ENCODE measurements at regions not wholly inside any gene's neighbourhood (a gene's known extent, or its start where the extent isn't known, plus 50 kb on each side); places are given as distances from the start of the nearest gene placed in this dataset.
"Not testable (repeated sequence)": the region's sequence is repeated elsewhere in the genome, so short reads cannot be mapped to it uniquely, and the experiment has no call there.

DNA sequence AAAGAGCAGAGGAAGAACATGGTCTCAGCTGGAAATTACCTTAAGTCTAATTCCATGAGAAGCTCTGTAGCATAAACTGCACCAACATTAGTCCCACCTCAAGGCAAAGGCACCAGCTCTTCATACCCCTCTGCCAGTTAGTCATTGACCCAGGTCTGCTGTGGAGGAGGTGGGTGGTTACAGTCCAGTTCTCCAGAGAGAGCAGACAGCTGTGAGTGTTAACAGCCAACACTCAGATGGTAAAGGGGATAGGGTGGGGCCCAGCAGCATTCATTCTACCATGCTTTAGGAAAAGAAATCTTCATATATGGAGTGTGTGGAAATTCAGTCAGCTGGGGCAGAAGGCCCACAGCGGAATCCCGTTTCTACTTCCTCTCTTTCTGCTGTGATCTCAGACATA, 159.7 kb upstream of the FBXO11 start:
- Histone ChIP-seq H3K4me3 (ENCODE audit: low read length) (no peak overlapping the region), H3K27me3 (ENCODE audit: insufficient read depth, low read length) (no peaks in the 10 kb centered on the region), H3K9me3 (ENCODE audit: low read depth, low read length) (no peaks in the 10 kb centered on the region), H3K4me1 (ENCODE audit: insufficient read depth, low read length) (no peaks in the 10 kb centered on the region)

DNA sequence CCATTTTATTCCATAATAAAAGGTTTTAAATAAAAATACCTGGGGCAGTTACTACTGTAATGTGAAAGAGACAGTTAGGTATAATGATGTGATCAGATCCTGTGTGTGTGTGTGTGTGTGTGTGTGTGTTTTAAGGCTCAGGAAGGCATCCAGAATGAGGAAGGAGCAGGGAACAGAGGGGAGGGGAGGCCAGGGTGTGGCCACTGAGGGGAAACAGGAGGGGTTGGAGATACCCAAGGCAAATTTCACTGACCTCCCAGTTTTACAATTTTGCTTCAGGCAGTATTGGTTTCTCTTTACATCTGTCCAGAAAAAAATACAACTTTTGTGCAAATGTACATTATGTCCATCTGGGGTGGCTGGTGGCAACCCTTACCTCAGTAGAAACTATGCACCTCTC, 163.5 kb upstream of the FBXO11 start:
- H3K9me3 ChIP-seq (ENCODE audit: low read depth, low read length), result no peaks in the 10 kb centered on the region
- H3K4me1 ChIP-seq (ENCODE audit: insufficient read depth, low read length), result no peaks in the 10 kb centered on the region
- no peaks in the 10 kb centered on the region for H3K27me3 ChIP-seq (ENCODE audit: insufficient read depth, low read length)
- H3K4me3 ChIP-seq (ENCODE audit: low read length), result no peak overlapping the region

DNA sequence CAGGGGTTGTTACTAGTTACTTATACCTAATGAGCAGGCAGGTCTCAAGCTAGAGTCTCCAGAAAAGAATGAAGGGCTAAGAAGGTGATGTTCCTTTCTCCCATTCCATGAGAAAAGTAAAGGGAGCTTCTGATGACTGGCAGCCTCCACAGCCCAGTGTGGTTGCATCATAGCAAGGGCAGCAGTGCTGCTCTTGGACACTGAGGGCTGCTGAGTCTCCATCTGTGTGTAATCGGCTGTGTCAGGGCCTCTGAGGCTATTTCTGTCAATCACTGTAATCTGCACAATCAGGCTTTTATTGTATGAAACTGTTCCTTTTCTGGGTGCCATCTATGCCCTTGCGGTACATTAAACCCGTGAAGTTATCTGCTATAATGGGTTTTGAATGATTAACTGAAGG, 164.1 kb upstream of the FBXO11 start:
- Histone ChIP-seq H3K4me3 (ENCODE audit: low read length) (no peak overlapping the region), H3K27me3 (ENCODE audit: insufficient read depth, low read length) (no peaks in the 10 kb centered on the region), H3K4me1 (ENCODE audit: insufficient read depth, low read length) (no peaks in the 10 kb centered on the region), H3K9me3 (ENCODE audit: low read depth, low read length) (no peaks in the 10 kb centered on the region)

DNA sequence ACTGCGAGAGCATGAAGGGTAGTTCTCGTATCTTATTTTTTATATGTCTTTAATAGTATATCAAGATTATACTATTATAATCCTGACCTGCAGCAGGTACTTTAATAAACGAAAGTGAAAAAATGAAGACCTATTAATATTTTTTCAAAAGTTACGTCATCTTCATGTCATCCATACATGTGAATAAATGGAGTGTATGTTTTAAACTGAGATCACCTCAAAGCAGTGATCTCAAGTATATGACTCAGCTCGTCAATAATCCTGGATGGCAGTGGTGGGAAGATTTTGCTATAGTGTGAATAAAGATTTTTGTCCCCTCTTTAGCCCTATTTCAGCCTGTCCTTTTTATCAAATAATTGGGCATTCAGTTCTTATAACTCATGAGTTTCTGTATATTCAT, 166.3 kb upstream of the FBXO11 start:
- no peaks in the 10 kb centered on the region for H3K9me3 ChIP-seq (ENCODE audit: low read depth, low read length)
- no peak overlapping the region for H3K4me3 ChIP-seq (ENCODE audit: low read length)
- no peaks in the 10 kb centered on the region for H3K27me3 ChIP-seq (ENCODE audit: insufficient read depth, low read length)
- H3K4me1 ChIP-seq (ENCODE audit: insufficient read depth, low read length), result no peaks in the 10 kb centered on the region

DNA sequence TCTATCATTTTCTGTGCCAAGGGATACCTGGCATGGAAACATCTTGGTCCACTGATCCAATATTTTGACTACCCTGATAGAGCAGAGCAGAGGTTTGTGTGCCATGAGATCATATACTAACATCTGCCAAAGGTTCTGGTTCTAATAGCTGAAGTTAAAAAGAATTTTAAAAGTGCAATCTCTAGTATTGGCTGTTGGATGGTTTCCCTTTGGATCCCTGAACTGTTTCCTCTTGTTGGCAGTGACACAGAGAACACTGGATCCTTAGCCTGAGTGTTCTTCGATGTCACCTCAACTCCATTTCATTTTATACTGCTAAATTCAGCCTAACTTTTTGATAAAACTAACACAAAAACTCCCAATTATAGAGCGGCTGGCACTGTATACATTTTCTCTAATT, 169.3 kb upstream of the FBXO11 start:
- H3K27me3 ChIP-seq (ENCODE audit: insufficient read depth, low read length), result no peaks in the 10 kb centered on the region
- no peak overlapping the region for H3K4me3 ChIP-seq (ENCODE audit: low read length)
- H3K9me3 ChIP-seq (ENCODE audit: low read depth, low read length), result no peaks in the 10 kb centered on the region
- H3K4me1 ChIP-seq (ENCODE audit: insufficient read depth, low read length), result peaks cover 11% of the 10 kb centered on the region

DNA sequence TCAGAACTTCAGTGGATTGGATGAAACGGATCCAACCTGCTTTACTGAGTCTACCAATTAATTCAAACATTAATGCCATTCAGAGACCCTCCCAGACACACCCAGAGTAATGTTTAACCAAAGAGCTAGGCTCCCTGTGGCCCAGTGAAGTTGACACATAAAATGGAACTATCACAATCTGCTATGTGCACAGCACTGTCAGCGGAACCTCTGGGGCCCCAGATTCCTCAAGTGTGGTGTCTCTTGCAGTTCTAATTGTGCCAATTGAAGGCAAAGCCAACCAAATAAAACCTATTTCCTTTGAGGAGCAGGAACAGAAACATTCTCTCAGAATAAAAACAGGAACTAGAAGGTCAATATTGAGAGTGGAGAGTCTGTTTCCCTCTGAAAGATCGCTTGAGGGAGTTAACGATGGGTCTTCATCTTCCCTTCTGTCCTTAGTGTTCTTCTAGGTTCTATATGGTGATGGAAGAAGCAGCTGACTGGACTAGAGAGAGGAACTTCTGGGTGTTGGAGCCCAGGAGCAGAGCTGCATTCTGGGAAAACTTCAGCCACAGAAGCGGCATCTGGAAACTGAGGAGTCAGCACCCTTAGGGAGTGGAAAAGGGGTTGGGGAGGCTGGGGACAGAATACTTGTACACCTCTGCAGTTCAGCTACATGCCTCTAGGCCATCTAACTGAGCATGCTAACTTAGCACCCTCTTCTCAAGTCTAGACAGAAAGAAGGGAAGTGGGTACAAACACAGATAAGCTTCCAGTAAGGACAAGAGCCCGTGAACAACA, 174.4 kb upstream of the FBXO11 start:
- Histone ChIP-seq H3K4me1 (ENCODE audit: insufficient read depth, low read length) (peaks cover 12% of the 10 kb centered on the region), H3K27me3 (ENCODE audit: insufficient read depth, low read length) (no peaks in the 10 kb centered on the region), H3K9me3 (ENCODE audit: low read depth, low read length) (no peaks in the 10 kb centered on the region), H3K4me3 (ENCODE audit: low read length) (no peak overlapping the region)

DNA sequence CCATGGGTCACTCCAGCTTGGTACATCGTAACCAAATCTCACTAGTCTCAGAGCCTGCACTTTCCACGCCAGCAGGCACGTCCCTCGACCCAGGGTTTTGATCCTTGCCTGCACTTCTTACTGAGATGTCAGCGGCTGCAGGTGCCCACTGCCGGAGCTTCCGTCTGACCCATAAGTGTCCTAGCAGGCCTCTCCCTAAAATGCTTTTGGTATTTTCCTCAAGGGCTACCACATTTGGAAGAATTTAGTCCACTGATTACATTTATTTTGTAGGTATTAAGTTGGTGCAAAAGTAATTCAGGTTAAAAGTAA, 175.0 kb upstream of the FBXO11 start:
- Histone ChIP-seq H3K4me3 (ENCODE audit: low read length) (no peak overlapping the region), H3K4me1 (ENCODE audit: insufficient read depth, low read length) (peaks cover 12% of the 10 kb centered on the region), H3K9me3 (ENCODE audit: low read depth, low read length) (no peaks in the 10 kb centered on the region), H3K27me3 (ENCODE audit: insufficient read depth, low read length) (no peaks in the 10 kb centered on the region)

DNA sequence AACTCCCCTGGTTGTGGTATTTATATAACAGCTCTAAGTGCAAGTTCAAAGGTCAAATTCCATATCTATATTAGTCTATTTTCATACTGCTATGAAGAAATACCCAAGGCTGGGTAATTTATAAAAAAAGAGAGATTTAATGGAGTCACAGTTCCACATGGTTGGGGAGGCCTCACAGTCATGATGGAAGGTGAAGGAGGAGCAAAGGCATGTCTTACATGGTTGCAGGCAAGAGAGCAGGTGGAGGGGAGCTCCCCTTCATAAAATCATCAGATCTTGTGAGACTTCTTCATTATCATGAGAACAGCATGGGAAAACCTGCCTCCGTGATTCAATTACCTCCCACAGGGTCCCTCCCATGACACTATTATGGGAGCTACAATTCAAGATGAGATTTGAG, 179.6 kb upstream of the FBXO11 start:
- H3K4me1 ChIP-seq (ENCODE audit: insufficient read depth, low read length), result no peaks in the 10 kb centered on the region
- H3K9me3 ChIP-seq (ENCODE audit: low read depth, low read length), result no peaks in the 10 kb centered on the region
- no peak overlapping the region for H3K4me3 ChIP-seq (ENCODE audit: low read length)
- no peaks in the 10 kb centered on the region for H3K27me3 ChIP-seq (ENCODE audit: insufficient read depth, low read length)

DNA sequence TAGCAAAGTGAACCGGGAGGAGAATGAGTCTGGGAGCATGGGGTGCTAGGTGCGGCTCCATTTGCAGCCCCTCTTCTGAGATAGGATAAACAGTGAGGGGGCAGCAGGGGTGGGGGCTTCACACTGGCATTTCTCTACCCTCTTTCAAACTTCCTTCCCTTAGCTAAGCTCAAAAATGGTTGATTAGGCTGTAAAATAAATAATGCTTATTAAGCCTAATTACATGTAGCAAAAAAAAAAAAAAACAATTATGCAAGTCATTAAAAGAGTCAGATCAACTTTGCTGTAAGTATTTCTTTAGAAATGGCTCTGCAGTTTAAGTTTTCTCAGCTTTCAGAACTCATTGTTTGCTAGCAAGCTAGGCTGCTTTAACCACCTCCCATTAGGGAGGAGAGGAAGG, 182.7 kb upstream of the FBXO11 start:
- no peaks in the 10 kb centered on the region for H3K9me3 ChIP-seq (ENCODE audit: low read depth, low read length)
- H3K4me3 ChIP-seq (ENCODE audit: low read length), result no peak overlapping the region
- no peaks in the 10 kb centered on the region for H3K27me3 ChIP-seq (ENCODE audit: insufficient read depth, low read length)
- no peaks in the 10 kb centered on the region for H3K4me1 ChIP-seq (ENCODE audit: insufficient read depth, low read length)

DNA sequence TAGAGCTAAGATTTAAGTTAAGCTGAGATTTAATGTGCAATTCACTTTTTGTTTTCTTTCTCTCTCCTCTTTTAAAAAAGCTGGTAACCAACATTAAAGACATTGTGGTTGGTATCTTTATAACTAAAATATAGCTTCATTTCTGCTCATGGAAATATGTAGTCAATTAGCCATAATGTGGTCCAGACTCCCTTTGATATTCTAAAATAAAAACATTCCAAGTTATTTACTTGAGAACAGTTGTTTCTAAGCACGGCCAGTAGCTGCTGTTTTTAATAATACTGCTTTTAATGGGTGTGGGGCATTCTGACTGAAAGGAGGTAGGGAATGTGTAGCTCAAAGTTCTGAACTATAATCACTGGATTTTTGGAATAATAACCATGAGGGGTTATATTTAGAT, 183.3 kb upstream of the FBXO11 start:
- no peaks in the 10 kb centered on the region for H3K4me1 ChIP-seq (ENCODE audit: insufficient read depth, low read length)
- no peak overlapping the region for H3K4me3 ChIP-seq (ENCODE audit: low read length)
- no peaks in the 10 kb centered on the region for H3K9me3 ChIP-seq (ENCODE audit: low read depth, low read length)
- no peaks in the 10 kb centered on the region for H3K27me3 ChIP-seq (ENCODE audit: insufficient read depth, low read length)

DNA sequence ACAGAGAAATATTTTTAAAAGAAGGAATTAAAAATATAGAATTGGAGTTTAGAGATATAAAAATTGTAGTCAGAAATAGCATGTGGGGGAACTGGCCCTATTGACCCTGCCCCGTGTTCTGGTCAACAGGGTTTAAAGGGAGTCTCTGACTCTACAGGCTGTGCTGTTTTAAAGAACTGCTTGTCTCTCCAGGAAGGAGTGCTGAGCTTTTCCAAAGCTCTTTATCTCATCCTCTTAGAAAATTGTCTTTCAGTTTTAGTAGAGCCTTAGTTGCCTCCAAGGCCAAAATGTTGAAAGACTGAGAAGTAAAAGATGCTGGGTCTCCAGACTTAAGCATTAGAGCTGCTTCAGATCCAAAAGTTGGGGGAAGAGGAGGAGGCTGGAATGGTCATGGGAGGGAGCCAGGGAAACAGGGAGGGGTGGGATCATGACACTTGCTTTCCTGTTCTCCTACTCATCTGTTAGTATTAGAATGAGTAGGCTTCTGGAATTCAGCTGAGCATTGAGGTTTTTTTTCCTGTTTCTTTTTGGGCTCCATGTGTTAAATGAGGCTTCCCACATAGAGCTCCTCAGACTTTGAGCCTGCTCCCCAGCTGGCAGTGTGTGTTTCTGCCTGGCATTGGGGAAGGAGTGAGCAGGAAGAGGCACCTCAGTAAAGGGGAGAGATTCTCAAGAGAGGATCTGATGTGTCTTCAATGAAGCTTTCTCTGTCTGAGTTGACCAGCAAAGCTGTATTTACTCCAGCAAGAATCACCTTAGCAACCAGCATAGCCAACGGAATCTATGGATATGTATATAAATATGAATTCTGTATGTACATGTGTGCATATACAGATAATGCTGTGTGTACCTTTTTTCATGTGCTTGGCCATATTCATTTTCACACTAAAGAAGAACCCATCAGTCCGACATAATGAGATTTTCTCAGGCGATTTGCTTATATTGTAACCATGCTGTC, 186.8 kb upstream of the FBXO11 start:
- Histone ChIP-seq H3K4me3 (ENCODE audit: low read length) (no peak overlapping the region), H3K4me1 (ENCODE audit: insufficient read depth, low read length) (no peaks in the 10 kb centered on the region), H3K27me3 (ENCODE audit: insufficient read depth, low read length) (no peaks in the 10 kb centered on the region), H3K9me3 (ENCODE audit: low read depth, low read length) (no peaks in the 10 kb centered on the region)

DNA sequence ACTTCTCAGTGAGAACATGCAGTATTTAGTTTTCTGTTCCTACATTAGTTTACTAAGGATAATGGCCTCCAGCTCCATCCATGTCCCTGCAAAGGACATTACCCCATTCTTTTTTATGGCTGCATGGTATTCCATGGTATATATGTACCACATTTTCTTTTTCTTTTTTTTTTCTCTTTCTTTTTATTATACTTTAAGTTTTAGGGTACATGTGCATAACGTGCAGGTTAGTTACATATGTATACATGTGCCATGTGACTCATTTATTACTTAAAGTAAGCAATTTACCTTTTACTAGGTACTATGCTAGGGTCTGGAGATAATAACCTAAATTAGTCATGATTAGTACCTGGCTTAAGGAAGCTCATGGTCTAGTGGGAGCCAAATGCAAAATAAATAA, 190.5 kb upstream of the FBXO11 start:
- H3K4me3 ChIP-seq (ENCODE audit: low read length); H3K27me3 ChIP-seq (ENCODE audit: insufficient read depth, low read length); H3K9me3 ChIP-seq (ENCODE audit: low read depth, low read length); H3K4me1 ChIP-seq (ENCODE audit: insufficient read depth, low read length): not testable (repeated sequence)

DNA sequence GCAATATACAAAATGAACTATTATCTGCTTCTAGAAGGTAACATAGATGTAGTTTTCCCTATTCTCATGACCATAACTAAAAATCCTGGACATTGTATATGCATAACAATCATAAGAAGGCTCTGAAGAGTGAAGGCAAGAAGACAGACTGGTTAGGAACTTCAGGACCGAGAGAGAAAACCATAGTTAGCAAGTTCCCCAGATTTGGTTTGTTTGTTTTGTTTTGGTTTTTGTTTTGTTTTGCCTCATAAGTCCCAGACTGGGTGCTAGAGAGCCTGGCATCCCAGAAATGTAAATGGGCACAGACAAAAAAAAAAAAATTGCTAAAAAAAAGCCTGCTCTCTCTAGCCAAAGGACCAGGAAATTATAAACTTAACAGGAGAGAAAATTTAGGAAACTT, 192.2 kb upstream of the FBXO11 start:
- Histone ChIP-seq H3K4me3 (ENCODE audit: low read length) (no peak overlapping the region), H3K4me1 (ENCODE audit: insufficient read depth, low read length) (no peaks in the 10 kb centered on the region), H3K27me3 (ENCODE audit: insufficient read depth, low read length) (peaks cover 6% of the 10 kb centered on the region), H3K9me3 (ENCODE audit: low read depth, low read length) (peaks cover 10% of the 10 kb centered on the region)

DNA sequence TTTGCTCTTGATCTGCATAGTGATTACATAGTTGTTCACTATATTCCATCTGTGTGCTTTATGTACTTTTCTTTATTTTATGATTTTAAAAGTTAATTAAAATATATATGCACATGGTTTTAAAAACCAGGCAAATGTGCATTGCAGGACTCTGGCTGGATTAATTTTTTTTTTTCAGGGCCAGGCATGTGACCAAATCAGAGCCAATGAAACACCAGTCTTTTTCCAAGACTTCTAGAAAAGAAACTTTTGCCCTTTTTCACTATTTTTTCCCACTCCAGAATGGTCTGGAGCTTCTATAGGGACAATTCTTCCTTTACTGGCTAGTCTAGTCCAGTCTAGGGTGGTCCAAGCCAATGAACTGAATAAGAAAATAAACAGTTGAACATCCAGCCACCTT, 198.1 kb upstream of the FBXO11 start:
- H3K9me3 ChIP-seq (ENCODE audit: low read depth, low read length), result peaks cover 9% of the 10 kb centered on the region
- peaks cover 5% of the 10 kb centered on the region for H3K27me3 ChIP-seq (ENCODE audit: insufficient read depth, low read length)
- peaks cover 20% of the 10 kb centered on the region for H3K4me1 ChIP-seq (ENCODE audit: insufficient read depth, low read length)
- H3K4me3 ChIP-seq (ENCODE audit: low read length), result no peak overlapping the region

DNA sequence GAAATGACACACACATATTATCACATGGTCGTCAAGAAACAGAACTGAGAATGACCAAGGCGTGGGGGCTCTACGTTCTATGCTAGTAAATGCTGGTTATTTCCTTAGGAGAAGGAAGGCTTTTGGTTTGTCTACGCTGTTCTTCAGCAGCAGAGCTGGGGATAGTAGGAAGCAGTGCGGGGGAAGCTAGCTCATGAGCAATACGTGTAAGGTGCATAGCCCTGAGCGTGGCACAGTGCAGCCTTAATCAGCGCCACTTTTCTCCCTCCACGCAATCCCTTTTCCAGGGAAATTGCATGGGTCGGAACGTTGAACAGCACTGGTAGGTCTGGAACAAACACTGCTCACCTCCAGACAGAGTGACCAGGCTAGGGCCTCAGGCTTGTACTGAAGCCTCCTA, 199.6 kb upstream of the FBXO11 start:
- H3K9me3 ChIP-seq (ENCODE audit: low read depth, low read length), result no peaks in the 10 kb centered on the region
- no peak overlapping the region for H3K4me3 ChIP-seq (ENCODE audit: low read length)
- peaks cover 30% of the 10 kb centered on the region for H3K4me1 ChIP-seq (ENCODE audit: insufficient read depth, low read length)
- no peaks in the 10 kb centered on the region for H3K27me3 ChIP-seq (ENCODE audit: insufficient read depth, low read length)
